UCSD-AML1 (cell line): ENCODE measurements at regions not wholly inside any gene's neighbourhood (a gene's known extent, or its start where the extent isn't known, plus 50 kb on each side); places are given as distances from the start of the nearest gene placed in this dataset.
"Not testable (repeated sequence)": the region's sequence is repeated elsewhere in the genome, so short reads cannot be mapped to it uniquely, and the experiment has no call there.

Source experiments
- DNase-seq: peaks from one replicate; lab custom pipeline; 2025; ENCODE audit not compliant: unreplicated experiment; lab: John Stamatoyannopoulos, UW

GRCh38 chr6:132058975-132059374 lies 107.8 kb upstream of the CCN2 start:
- no peak for DNase-seq

DNA sequence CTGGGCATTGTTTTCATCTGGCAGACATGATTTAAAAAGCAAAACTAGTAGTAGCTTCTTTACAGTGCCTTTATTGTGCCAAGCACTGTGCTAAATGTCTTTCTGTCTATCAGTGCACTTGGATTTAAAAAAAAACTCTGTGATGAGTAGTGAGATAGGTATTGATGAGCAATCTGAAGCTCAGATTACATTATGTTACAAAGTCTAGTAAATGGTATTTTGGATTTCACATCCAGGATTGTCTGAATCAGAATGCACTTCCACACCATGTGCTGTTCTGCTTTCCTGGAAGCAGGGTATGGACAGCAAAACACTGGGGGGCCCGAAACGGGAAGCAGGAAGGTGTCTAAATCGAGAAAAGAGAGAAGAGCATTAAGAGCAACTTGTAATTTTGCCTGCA lies 103.4 kb upstream of the CCN2 start:
- DNase-seq, result no peak

- no peak for DNase-seq
These were observed 102.3 kb upstream of the CCN2 start for GRCh38 chr6:132053511-132053910.

GRCh38 chr6:132052096-132052495 lies 100.9 kb upstream of the CCN2 start:
- no peak for DNase-seq

DNA sequence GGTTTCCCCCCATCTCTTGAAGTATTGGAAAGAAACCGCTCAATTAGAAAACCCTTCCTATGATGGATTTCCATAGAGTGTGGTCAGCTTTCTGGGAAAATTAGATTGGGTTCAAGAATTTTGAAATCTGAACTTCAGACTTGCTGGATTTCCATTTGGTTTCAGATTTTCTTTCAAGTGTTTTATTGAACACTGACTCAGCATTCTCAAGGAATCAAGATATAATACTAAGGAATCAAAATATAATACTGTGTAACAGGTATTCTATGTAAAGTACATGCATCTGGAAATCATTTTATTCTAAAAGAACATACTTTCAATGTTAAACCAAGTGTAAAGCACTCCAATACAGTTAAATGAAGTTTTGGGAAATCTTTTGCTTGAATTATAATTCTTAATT lies 94.7 kb upstream of the CCN2 start:
- no peak for DNase-seq

DNA sequence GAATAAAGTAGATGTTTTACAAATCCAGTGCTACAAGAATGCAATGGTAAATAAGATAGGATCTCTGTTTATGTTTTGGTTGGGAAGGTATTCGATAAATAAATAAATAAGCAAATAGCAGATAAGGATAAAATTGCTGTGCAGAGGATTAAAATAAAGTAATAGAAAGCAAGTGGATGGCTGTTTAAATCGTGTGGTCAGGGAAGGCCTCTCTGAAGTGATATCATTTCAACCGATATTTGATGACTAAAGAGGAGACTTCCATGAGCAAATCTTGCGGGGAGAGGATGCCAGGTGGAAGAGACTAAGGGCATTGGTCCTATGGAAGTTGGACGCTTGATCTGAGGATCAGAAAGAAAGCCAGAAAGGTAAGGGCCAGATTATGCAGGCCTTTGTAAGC lies 92.0 kb upstream of the CCN2 start:
- DNase-seq, result no peak

DNA sequence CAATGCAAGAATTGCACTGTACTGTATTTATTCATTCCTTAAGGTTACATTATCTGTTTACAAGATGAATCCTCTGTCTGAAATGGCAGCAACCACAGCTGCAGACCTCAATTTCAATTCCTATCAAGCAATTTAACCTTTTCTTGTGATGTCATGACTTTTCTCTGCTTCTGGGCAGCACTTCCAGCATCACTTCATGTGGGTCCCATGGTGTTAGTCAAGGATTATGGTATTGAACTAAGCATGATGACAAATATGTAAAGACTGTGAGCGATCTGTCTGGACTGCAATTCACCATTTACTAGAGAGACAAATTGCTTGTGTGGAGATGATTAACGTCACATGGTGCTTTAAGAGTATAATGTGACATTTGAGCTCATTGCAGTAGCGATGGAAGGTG lies 90.5 kb upstream of the CCN2 start:
- DNase-seq, result no peak

- no peak for DNase-seq
These were observed 76.9 kb upstream of the CCN2 start for GRCh38 chr6:132028029-132028428.

GRCh38 chr6:132025468-132025867 lies 74.3 kb upstream of the CCN2 start:
- DNase-seq, result no peak

DNA sequence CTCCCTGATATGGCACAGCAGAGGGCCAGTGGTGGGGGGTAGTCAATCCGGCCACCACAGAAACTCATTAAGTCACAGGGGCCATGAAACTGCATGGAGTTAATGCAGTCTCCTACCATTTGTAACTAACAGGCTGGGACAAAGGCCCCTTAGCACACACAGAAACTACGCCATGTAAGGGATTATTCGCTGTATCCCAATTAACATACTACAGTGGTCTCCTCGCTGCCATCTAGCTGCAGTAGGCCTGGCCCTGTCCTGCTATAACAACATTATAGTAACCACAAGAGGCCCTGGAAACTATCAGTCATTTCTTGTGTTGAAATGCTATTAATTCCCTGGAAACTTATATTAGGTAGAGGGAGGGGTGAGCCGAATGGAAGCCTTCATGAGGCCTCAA lies 72.3 kb upstream of the CCN2 start:
- DNase-seq, result no peak

DNA sequence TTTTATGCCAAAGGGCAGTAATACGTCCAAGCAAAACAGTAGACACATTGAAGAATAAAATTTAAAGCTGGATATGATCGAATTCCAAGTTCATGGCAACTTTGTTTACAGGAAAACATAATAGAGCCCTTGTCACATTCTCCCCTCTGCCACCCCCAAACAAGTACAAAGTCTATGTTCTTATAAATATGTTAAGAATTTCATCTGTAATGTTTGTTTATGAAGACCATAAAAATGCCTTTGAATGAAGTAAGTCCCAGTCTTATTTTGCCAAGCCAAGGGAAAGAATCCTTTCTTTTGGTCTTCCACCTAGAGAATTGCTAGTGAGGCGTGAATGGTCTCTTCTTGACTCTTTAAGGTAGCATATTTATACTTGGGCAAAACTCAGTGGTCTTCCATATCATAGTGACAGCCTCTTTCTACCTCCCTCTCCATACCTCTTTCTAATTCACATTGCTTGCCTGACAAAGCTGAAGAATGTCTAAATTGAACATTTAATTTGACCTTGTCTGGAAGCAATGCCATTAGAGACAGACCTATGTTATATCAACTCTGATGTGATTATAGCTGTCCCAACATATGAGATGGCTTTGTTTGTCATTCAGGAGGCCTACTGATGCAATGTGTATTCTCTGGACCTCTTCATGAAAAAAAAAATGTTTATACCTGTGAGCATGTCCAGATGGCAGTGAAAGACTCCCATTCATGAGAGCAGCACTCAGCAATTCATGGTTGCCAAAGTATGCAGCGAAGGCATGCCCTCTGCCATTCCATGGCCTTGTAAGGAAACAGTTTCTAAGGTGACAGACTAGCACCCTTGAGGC lies 70.6 kb upstream of the CCN2 start:
- no peak for DNase-seq

GRCh38 chr6:132020918-132021317 lies 69.7 kb upstream of the CCN2 start:
- not testable (repeated sequence) for DNase-seq

DNA sequence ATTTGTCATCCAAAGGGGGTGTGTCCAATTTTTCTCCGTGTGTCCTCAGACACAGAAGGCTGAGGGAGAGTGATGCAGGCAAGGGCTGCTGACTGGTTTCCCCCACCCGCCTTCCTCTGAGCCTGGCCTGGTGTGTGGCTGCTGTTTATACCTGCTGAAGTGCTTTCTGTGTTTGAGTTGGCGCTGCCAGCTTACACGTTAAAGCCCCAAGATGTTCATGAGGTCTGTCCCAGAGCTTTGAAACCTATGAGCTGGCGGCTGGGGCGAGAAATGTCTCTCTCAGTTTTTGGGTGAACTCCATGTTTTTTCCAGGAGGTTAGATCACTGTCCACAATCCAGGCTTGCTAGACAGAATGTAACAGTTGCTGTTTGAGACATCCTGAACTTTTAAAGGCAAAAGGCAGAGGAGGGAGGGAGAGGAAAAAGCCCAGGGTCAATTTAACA lies 69.0 kb upstream of the CCN2 start:
- no peak for DNase-seq

GRCh38 chr6:132019586-132019985 lies 68.4 kb upstream of the CCN2 start:
- DNase-seq, result no peak

DNA sequence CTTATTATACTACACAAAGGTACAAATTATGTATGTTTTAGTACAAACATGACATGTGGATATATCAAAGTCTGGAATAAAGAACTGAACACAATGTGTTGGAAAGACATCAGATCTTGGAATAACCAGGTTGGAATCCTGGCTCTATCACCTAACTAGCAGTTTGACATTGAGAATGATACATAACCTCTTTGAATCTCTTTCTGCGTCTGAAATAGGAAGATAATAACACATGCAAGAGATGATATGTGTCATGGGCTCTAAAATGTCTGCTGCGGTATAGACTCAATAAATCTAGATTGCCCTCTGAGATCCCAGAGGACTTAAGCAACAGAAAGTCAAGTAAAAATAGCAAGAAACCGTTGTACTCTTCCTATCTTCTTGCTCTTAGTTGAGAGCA lies 66.8 kb upstream of the CCN2 start:
- no peak for DNase-seq

- no peak for DNase-seq
These were observed 65.2 kb upstream of the CCN2 start for GRCh38 chr6:132016396-132016795.

- DNase-seq, result no peak
These were observed 60.4 kb upstream of the CCN2 start for GRCh38 chr6:132011582-132011981.

- DNase-seq, result no peak
These were observed 58.0 kb upstream of the CCN2 start for GRCh38 chr6:132009175-132009574.

- DNase-seq, result no peak
These were observed 56.5 kb upstream of the CCN2 start for GRCh38 chr6:132007474-132008190.

DNA sequence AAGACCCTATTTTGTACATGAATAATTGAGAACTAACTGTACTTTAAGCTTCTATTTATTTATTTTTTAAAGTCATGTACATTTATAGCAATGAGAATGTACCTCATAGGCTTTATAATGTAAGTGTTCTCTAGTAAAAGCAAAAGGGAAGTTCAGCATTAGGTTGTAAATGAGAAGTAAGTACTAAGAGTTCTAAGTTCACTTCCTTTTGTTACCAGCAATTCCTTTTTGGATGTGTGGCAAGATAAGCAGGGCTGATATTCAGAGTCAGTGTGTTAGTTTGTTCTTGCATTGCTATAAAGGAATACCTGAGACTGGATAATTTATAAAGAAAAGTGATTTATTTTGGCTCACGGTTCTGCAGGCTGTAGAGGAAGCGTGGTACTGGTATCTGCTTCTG lies 54.0 kb upstream of the CCN2 start:
- no peak for DNase-seq

GRCh38 chr6:132004668-132005067 lies 53.5 kb upstream of the CCN2 start:
- DNase-seq, result no peak

DNA sequence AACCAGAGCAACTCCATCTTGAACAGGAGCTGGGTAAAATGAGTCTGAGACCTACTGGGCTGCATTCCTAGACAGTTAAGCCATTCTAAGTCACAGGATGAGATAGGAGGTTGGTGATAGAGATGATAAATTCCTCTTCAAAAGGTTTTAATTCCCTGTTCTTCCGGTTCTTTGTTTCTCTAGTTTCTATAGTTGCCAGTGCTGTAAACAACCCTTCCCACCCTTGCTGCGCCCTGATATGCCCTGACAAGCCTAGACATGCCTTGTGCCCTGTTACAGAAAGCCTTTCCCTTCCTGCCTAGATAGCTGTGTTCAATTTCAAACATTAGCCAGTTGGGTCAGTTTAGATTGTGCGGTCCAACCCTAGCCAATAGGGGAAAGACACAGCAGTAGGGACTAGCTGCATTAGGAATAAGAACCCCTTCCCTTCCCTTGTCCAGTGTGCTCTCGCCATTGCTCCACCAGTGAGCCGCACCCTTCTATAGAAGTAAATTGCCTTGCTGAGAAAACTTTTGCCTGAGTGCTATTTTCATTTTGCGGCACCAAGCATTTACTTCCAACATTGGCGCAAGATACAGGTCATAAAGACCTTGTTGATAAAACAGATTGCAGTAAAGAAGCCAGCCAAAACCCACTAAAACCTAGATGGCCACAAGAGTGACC lies 52.5 kb upstream of the CCN2 start:
- no peak for DNase-seq
